Adrenal gland (tissue), 9 donors: ENCODE measurements at regions not wholly inside any gene's neighbourhood (a gene's known extent, or its start where the extent isn't known, plus 50 kb on each side); places are given as distances from the start of the nearest gene placed in this dataset.

ENCODE experiments used
- DNase-seq, 7 donors: peaks; one replicate each; pipeline ENCODE4 v3.0.0-alpha.2; 2019 to 2020
- H3K27ac ChIP-seq, 5 donors: fragments of 200-600 bp; sonication (generic) in 4 of 5; 1 replicate in 3 of 5; 2 replicates in 2 of 5; pipeline versions ENCODE4 v1.5.1 to v1.8.0; 2016 to 2020; ENCODE audit warnings: mild to moderate bottlenecking in 1 of 5
- H3K27me3 ChIP-seq: fragments of 200-600 bp; 2 replicates; pipeline ENCODE4 v1.8.0; 2021
- H3K36me3 ChIP-seq, 2 donors: fragments of 200-600 bp; replicated peaks in 1 of 2; 1 replicate in 1 of 2; 2 replicates in 1 of 2; pipeline versions ENCODE4 v1.5.1 to v1.8.0; 2018 to 2022
- H3K4me1 ChIP-seq, 2 donors: fragments of 200-600 bp; replicated peaks in 1 of 2; 1 replicate in 1 of 2; 2 replicates in 1 of 2; pipeline versions ENCODE4 v1.5.1 to v1.8.0; 2018 to 2021
- H3K4me3 ChIP-seq, 4 donors: fragments of 200-600 bp; sonication (generic) in 3 of 4; one replicate each; pipeline ENCODE4 v1.5.1; 2016 to 2018
- H3K9me3 ChIP-seq, 3 donors: fragments of 200-600 bp; sonication (generic) in 1 of 3; replicated peaks in 1 of 3; 1 replicate in 2 of 3; 2 replicates in 1 of 3; pipeline versions ENCODE4 v1.5.1 to v1.8.0; 2016 to 2021
- CTCF ChIP-seq, 6 experiments: fragments of 450-650 bp in 4 of 6; fragments of 200-600 bp in 2 of 6; sonication (generic) in 1 of 6; IDR thresholded peaks; 1 replicate in 5 of 6; 2 replicates in 1 of 6; pipeline versions ENCODE4 v1.5.1 to v1.8.0; 2016 to 2021; ENCODE audit warnings: antibody characterized with exemption in 6 of 6, mild to moderate bottlenecking in 2 of 6, moderate library complexity in 1 of 6
- POLR2A ChIP-seq, 2 donors: fragments of 450-650 bp; IDR thresholded peaks; one replicate each; pipeline ENCODE4 v1.6.1; 2017; ENCODE audit warnings: antibody characterized with exemption in 2 of 2, mild to moderate bottlenecking in 2 of 2, moderate library complexity in 1 of 2
- WGBS, 4 donors: extraction: QIAGEN DNeasy Blood & Tissue Kit in 2 of 4; methylation state at CpG; one replicate each; pipeline versions ENCODE4 v1.1.5 to v1.1.7; 2013 to 2017; 5-methylcytosine and 5-hydroxymethylcytosine counted together
- intact Hi-C, 2 donors: fragments of 100-400 bp; cut with DNase I; formaldehyde crosslinking; loops; one replicate each; pipeline versions ENCODE4 v1.14.1 to v1.15.0; 2022 to 2023
- donor health status: healthy with polysubstance abuse.
- donor health status: Bipolar disorder and iron deficiency.
- donor health status: DM: yes; HTN: yes; CAD: no.
- donor health status: DM: no; HTN: no; CAD: no.
- donor health status: DM: no; HTN: no; CAD: no.

GRCh38 chr5:86865256-86865785 lies 247.6 kb downstream of the COX7C start:
- no peak overlapping the region for H3K4me3 ChIP-seq
- WGBS, 4 donors, result 56 to 68% (median 60%) methylated on average over 2 of the region's 2 CpGs
- intact Hi-C loops, result no loop called here
- no peaks in the 10 kb centered on the region for H3K9me3 ChIP-seq
- no peaks in the 10 kb centered on the region for H3K36me3 ChIP-seq
- H3K27ac ChIP-seq, result no peak overlapping the region
- TF ChIP-seq POLR2A (IDR thresholded peaks at IDR 0.05) (no peak), CTCF (IDR thresholded peaks at IDR 0.05) (no peak)
- H3K4me1 ChIP-seq, result no peaks in the 10 kb centered on the region
- no peaks in the 10 kb centered on the region for H3K27me3 ChIP-seq
- no peak for DNase-seq

GRCh38 chr5:86866036-86866435 lies 248.3 kb downstream of the COX7C start:
- 47 to 79% (median 75%) methylated on average over 1 of the region's 1 CpG for WGBS, 4 donors
- no peaks in the 10 kb centered on the region for H3K9me3 ChIP-seq
- no peaks in the 10 kb centered on the region for H3K4me1 ChIP-seq
- H3K27ac ChIP-seq, result no peak overlapping the region
- no peak for TF ChIP-seq POLR2A (IDR thresholded peaks at IDR 0.05)
- no peak for TF ChIP-seq CTCF (IDR thresholded peaks at IDR 0.05)
- intact Hi-C loops, result no loop called here
- DNase-seq, result no peak
- H3K36me3 ChIP-seq, result no peaks in the 10 kb centered on the region
- H3K4me3 ChIP-seq, result no peak overlapping the region
- no peaks in the 10 kb centered on the region for H3K27me3 ChIP-seq

- WGBS, 4 donors, result 44 to 58% (median 51%) methylated on average over 2 of the region's 2 CpGs
- intact Hi-C loops, result no loop called here
These were observed 251.5 kb downstream of the COX7C start for GRCh38 chr5:86869268-86869667.

GRCh38 chr5:86875539-86875938 lies 257.8 kb downstream of the COX7C start:
- WGBS, 4 donors, result 70 to 95% (median 84%) methylated on average over 2 of the region's 2 CpGs
- Histone ChIP-seq H3K36me3 (no peaks in the 10 kb centered on the region), H3K4me3 (no peak overlapping the region), H3K27ac (no peak overlapping the region), H3K4me1 (no peaks in the 10 kb centered on the region), H3K9me3 (no peaks in the 10 kb centered on the region), H3K27me3 (no peaks in the 10 kb centered on the region)
- DNase-seq, result no peak
- TF ChIP-seq CTCF (IDR thresholded peaks at IDR 0.05) (no peak), POLR2A (IDR thresholded peaks at IDR 0.05) (no peak)
- intact Hi-C loops, result no loop called here

More at GRCh38 chr5:86869268-86869667, 251.5 kb downstream of the COX7C start:
- no peak for DNase-seq
- Histone ChIP-seq H3K27ac (no peak overlapping the region), H3K4me1 (no peaks in the 10 kb centered on the region), H3K9me3 (no peaks in the 10 kb centered on the region), H3K4me3 (no peak overlapping the region), H3K36me3 (no peaks in the 10 kb centered on the region), H3K27me3 (no peaks in the 10 kb centered on the region)
- no peak for TF ChIP-seq CTCF (IDR thresholded peaks at IDR 0.05)
- TF ChIP-seq POLR2A (IDR thresholded peaks at IDR 0.05), result no peak
